Peyer's patch (tissue), 4 donors: ENCODE measurements at regions not wholly inside any gene's neighbourhood (a gene's known extent, or its start where the extent isn't known, plus 50 kb on each side); places are given as distances from the start of the nearest gene placed in this dataset.

Experiments used
- DNase-seq, 3 donors: peaks; one replicate each; pipeline ENCODE4 v3.0.0-alpha.2; 2017 to 2019
- H3K27ac ChIP-seq, 4 donors: fragments of 200-600 bp; sonication (generic); one replicate each; pipeline ENCODE4 v1.5.1; 2016 to 2019
- H3K27me3 ChIP-seq, 2 donors: fragments of 200-600 bp; sonication (generic); one replicate each; pipeline ENCODE4 v1.5.1; 2019
- H3K36me3 ChIP-seq, 3 donors: fragments of 200-600 bp; sonication (generic); one replicate each; pipeline ENCODE4 v1.5.1; 2016 to 2019
- H3K4me1 ChIP-seq, 4 donors: fragments of 200-600 bp; sonication (generic); one replicate each; pipeline ENCODE4 v1.5.1; 2016 to 2019
- H3K4me3 ChIP-seq, 4 donors: fragments of 200-600 bp; sonication (generic); 1 replicate in 3 of 4; 2 replicates in 1 of 4; pipeline ENCODE4 v1.5.1; 2016 to 2019; ENCODE audit warnings: mild to moderate bottlenecking in 1 of 4
- H3K9me3 ChIP-seq, 4 donors: fragments of 200-600 bp; sonication (generic); one replicate each; pipeline ENCODE4 v1.5.1; 2016 to 2019; ENCODE audit warnings: mild to moderate bottlenecking in 1 of 4
- POLR2A ChIP-seq, 2 donors: fragments of 450-650 bp; IDR thresholded peaks; one replicate each; pipeline ENCODE4 v1.5.1; 2017; ENCODE audit warnings: antibody characterized with exemption in 2 of 2, mild to moderate bottlenecking in 2 of 2, moderate library complexity in 2 of 2
- TF ChIP-seq, protein P1 (sequence below), 6 experiments: fragments of 450-650 bp in 4 of 6; fragments of 200-600 bp in 2 of 6; sonication (generic) in 1 of 6; IDR thresholded peaks; one replicate each; pipeline ENCODE4 v1.5.1; 2017 to 2019; ENCODE audit warnings: antibody characterized with exemption in 6 of 6, mild to moderate bottlenecking in 3 of 6, moderate library complexity in 1 of 6

DNA sequence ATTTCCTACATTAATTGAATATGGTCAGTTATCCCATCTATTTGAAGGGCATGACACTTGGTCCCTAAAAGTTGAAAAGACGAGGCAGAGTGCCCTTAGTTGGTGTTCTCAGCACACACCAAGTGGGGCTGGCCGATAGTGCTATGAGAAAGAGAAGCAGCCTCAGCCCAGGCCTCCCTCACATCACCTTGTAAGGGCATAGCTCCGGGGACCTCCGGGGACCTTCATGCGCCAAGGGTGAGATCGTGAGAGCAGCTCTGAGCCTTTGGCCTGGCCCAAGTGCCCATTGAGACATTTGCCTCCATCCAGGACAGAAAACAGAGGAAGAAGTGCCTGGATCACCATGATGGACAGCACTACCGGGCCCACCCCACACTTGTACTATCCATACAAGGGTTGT lies 244.3 kb upstream of the COPS8 start:
- DNase-seq: no peak
- H3K27ac ChIP-seq: no peak overlapping the region
- TF ChIP-seq POLR2A (IDR thresholded peaks at IDR 0.05): no peak
- TF ChIP-seq, protein P1, sequence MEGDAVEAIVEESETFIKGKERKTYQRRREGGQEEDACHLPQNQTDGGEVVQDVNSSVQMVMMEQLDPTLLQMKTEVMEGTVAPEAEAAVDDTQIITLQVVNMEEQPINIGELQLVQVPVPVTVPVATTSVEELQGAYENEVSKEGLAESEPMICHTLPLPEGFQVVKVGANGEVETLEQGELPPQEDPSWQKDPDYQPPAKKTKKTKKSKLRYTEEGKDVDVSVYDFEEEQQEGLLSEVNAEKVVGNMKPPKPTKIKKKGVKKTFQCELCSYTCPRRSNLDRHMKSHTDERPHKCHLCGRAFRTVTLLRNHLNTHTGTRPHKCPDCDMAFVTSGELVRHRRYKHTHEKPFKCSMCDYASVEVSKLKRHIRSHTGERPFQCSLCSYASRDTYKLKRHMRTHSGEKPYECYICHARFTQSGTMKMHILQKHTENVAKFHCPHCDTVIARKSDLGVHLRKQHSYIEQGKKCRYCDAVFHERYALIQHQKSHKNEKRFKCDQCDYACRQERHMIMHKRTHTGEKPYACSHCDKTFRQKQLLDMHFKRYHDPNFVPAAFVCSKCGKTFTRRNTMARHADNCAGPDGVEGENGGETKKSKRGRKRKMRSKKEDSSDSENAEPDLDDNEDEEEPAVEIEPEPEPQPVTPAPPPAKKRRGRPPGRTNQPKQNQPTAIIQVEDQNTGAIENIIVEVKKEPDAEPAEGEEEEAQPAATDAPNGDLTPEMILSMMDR (IDR thresholded peaks at IDR 0.05): no peak
- H3K36me3 ChIP-seq: no peaks in the 10 kb centered on the region
- H3K4me3 ChIP-seq: no peak overlapping the region
- H3K27me3 ChIP-seq: no peaks in the 10 kb centered on the region
- no peaks in the 10 kb centered on the region for H3K9me3 ChIP-seq
- no peaks in the 10 kb centered on the region for H3K4me1 ChIP-seq

DNA sequence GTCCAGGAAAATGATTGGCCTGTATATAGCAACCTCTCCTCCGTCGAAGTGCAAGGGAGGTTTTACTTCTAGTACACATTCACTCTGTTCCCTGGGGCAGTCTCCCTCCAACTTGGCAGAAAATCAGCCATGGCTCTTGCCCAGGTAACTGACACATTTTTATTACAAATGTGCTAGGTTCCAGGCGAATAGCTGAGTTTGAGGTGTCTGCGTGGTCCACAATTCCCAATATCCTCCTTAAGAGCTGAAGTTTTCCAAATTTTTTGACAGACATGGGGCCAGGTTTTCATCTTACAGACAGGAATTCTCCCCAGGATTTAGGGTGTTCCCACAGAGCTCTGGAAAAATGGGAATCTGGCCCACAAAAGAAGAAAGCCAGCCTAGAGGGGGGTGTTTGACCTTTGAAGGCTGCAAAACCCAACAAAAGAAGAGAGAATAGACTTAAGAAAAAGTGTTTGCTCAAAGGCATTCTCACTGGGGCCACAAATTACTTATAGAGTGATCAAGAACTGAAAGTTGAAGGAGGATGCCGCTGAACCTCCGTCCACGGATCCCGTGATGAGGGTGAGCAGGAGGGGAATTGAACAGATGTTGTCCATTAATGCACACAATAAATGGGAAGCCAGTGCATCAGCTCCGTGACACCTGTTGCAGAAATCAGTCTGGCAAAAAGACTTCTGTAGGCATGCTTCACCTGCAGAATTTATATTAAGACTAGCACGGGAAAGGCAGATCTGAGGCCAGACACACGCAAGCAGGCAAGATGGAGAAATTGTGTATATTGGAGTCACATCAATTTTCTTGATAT lies 242.3 kb upstream of the COPS8 start:
- Histone ChIP-seq H3K27me3 (no peaks in the 10 kb centered on the region), H3K4me3 (no peak overlapping the region), H3K9me3 (no peaks in the 10 kb centered on the region), H3K4me1 (no peaks in the 10 kb centered on the region), H3K36me3 (no peaks in the 10 kb centered on the region), H3K27ac (no peak overlapping the region)
- no peak for TF ChIP-seq POLR2A (IDR thresholded peaks at IDR 0.05)
- TF ChIP-seq, protein P1 (IDR thresholded peaks at IDR 0.05): no peak
- no peak for DNase-seq

DNA sequence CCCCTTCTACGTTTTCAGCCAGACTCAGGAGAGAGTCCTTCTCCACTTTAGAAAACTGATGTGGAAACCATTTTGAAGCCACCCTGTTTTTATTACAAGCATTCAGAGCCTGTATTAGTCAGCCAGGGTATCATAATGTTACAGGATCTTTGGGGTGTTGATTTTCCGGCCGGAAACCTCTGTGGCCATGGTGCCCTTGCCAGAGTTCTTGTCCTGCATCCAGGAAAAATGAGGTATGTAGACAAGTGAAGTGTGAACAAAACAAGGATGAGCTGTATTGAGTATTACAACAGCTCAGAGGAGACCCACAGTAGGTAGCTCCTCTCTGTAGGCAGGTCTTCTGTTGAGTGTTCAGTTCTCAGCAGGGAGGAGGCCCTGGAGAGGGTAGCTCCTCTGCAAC lies 241.0 kb upstream of the COPS8 start:
- H3K4me1 ChIP-seq: no peaks in the 10 kb centered on the region
- no peaks in the 10 kb centered on the region for H3K27me3 ChIP-seq
- H3K9me3 ChIP-seq: no peaks in the 10 kb centered on the region
- DNase-seq: no peak
- no peak overlapping the region for H3K27ac ChIP-seq
- H3K4me3 ChIP-seq: no peak overlapping the region
- no peak for TF ChIP-seq POLR2A (IDR thresholded peaks at IDR 0.05)
- TF ChIP-seq, protein P1 (IDR thresholded peaks at IDR 0.05): no peak
- H3K36me3 ChIP-seq: no peaks in the 10 kb centered on the region

- Histone ChIP-seq H3K9me3 (no peaks in the 10 kb centered on the region), H3K27me3 (no peaks in the 10 kb centered on the region), H3K36me3 (no peaks in the 10 kb centered on the region), H3K27ac (no peak overlapping the region), H3K4me3 (no peak overlapping the region), H3K4me1 (no peaks in the 10 kb centered on the region)
- no peak for TF ChIP-seq POLR2A (IDR thresholded peaks at IDR 0.05)
- TF ChIP-seq, protein P1 (IDR thresholded peaks at IDR 0.05): no peak
- DNase-seq: no peak
Observed at GRCh38 chr2:236847023-236847422, 238.7 kb upstream of the COPS8 start.

DNA sequence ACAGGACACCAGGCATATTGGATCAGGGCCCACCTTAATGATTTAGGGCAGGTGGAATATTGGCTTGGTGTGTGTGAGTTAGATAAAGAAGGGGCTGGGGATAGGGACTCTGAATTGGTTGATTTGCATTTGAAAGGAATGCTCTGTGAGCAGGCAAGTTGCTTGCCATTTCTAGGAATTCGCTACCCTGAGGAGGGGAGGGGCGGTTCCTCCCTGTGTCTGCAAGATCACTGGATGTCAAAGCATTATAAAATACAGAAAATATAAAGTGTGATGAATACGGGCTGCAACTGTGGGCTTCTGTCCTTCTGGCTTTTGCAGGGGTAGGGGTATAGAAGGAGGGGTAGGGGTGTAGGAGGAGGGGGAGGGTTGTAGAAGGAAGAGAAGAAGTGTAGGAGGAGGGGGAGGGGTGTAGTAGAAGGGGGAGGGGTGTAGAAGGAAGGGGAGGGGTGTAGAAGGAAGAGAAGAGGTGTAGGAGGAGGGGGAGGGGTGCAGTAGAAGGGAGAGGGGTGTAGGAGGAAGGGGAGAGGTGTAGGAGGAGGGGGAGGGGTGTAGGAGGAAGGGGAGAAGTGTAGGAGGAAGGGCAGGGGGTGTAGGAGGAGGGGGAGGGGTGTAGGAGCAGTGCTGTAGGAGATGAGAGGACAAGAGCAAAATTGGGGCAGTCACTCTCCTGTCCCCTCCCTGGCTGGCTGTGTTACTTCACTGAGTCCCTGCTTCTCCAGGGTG lies 238.0 kb upstream of the COPS8 start:
- no peaks in the 10 kb centered on the region for H3K9me3 ChIP-seq
- H3K27ac ChIP-seq: no peak overlapping the region
- no peaks in the 10 kb centered on the region for H3K4me1 ChIP-seq
- H3K36me3 ChIP-seq: no peaks in the 10 kb centered on the region
- no peaks in the 10 kb centered on the region for H3K27me3 ChIP-seq
- H3K4me3 ChIP-seq: no peak overlapping the region
- TF ChIP-seq, protein P1 (IDR thresholded peaks at IDR 0.05): no peak
- DNase-seq: no peak
